ENCODE measurements at regions not wholly inside any gene's neighbourhood (a gene's known extent, or its start where the extent isn't known, plus 50 kb on each side); places are given as distances from the start of the nearest gene placed in this dataset.

DNA sequence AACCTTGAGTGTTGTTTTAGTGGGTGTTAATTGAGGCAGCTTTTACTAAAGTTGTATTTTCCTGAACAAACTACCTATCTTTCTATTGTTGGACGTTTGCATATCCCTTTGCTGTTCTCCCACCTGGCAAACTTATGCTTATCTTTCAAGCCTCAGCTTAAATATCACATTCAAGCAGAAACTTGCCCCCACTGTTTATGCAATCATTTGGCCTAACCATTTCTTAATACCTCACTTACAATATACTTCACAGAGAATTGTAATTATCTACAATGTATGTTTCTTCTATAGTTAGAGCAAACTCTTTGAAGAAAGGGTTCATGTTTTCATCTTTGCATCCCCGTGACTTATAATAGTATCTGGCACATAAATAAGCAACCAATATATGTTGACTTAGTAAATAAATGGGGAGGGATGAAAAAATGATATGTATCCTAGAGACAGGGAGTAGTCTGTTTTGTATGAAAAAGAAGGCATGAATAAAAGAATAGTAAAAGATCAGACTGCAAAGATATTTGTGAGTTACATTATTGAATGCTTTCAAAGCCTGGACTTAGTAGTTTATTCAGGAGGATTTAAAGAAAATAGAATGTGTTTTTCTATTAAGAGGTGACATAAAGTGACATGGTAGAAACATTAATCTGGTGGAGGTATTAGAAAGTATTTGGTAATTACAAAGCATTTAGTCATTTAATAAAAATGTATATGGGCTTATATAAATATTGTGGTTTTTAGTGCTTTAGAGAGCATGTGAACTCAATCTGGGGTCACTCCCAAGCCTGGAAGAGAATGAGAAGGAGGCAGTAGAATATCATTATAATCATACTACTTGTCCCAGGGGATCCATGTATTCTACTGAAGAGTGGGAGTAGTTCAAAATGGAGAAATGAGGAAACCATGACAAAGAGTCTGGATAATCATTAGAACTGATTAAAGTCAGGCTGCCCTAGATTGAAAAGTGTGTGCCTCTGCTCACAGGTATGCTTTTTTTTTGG is 60.0 kb upstream of the DCBLD2 start:
- ATAC-seq (ENCODE audit: poor library complexity): no peak
- POLR2A ChIA-PET: no interaction called here
- no peak for DNase-seq
- no peak for TF ChIP-seq CTCF (IDR thresholded peaks at IDR 0.05)
- Mint-ChIP-seq H3K27me3 (no peaks in the 10 kb centered on the region), H3K27ac (no peak overlapping the region), H3K4me3 (no peak overlapping the region), H3K36me3 (ENCODE audit: low read depth) (no peaks in the 10 kb centered on the region), H3K4me1 (ENCODE audit: low read depth) (no peaks in the 10 kb centered on the region), H3K9me3 (no peaks in the 10 kb centered on the region)
- H3K4me1 ChIP-seq (ENCODE audit: insufficient read depth, low read length): no peaks in the 10 kb centered on the region
- H3K9me3 ChIP-seq (ENCODE audit: control insufficient read depth in 1 of 2, insufficient read depth in 1 of 2, low read length in 2 of 2): no peaks in the 10 kb centered on the region
- H3K4me3 ChIP-seq (ENCODE audit: low read length): no peak overlapping the region
- intact Hi-C loops (cut with DNase I, micrococcal nuclease): no loop called here
- CTCF ChIA-PET: no interaction called here
- no peak overlapping the region for H3K27ac ChIP-seq (ENCODE audit: low read depth in 1 of 2, low read length in 2 of 2)
- no peaks in the 10 kb centered on the region for H3K27me3 ChIP-seq (ENCODE audit: control insufficient read depth in 1 of 2, insufficient read depth in 2 of 2, low read length in 2 of 2)
- H3K36me3 ChIP-seq (ENCODE audit: insufficient read depth, low read length): no peaks in the 10 kb centered on the region

- H3K4me1 Mint-ChIP-seq (ENCODE audit: low read depth): no peaks in the 10 kb centered on the region
- H3K9me3 ChIP-seq (ENCODE audit: control insufficient read depth in 1 of 2, insufficient read depth in 1 of 2, low read length in 2 of 2): no peaks in the 10 kb centered on the region
- no peaks in the 10 kb centered on the region for H3K36me3 ChIP-seq (ENCODE audit: insufficient read depth, low read length)
- DNase-seq: no peak
- no peak overlapping the region for H3K4me3 Mint-ChIP-seq
- H3K4me3 ChIP-seq (ENCODE audit: low read length): no peak overlapping the region
- H3K4me1 ChIP-seq (ENCODE audit: insufficient read depth, low read length): no peaks in the 10 kb centered on the region
- CTCF ChIA-PET: no interaction called here
- intact Hi-C loops (cut with DNase I, micrococcal nuclease): no loop called here
- no peak for ATAC-seq (ENCODE audit: poor library complexity)
- no peaks in the 10 kb centered on the region for H3K36me3 Mint-ChIP-seq (ENCODE audit: low read depth)
- H3K27me3 ChIP-seq (ENCODE audit: control insufficient read depth in 1 of 2, insufficient read depth in 2 of 2, low read length in 2 of 2): no peaks in the 10 kb centered on the region
- H3K27me3 Mint-ChIP-seq: peaks cover 4% of the 10 kb centered on the region
- H3K27ac ChIP-seq (ENCODE audit: low read depth in 1 of 2, low read length in 2 of 2): no peak overlapping the region
- no peak for TF ChIP-seq CTCF (IDR thresholded peaks at IDR 0.05)
- H3K27ac Mint-ChIP-seq: no peak overlapping the region
- POLR2A ChIA-PET: no interaction called here
- H3K9me3 Mint-ChIP-seq: no peaks in the 10 kb centered on the region
Observed at GRCh38 chr3:98957681-98958080, 56.2 kb upstream of the DCBLD2 start.

- ATAC-seq (ENCODE audit: poor library complexity): no peak
- H3K4me3 Mint-ChIP-seq: no peak overlapping the region
- H3K9me3 Mint-ChIP-seq: no peaks in the 10 kb centered on the region
- no peaks in the 10 kb centered on the region for H3K36me3 Mint-ChIP-seq (ENCODE audit: low read depth)
- POLR2A ChIA-PET: no interaction called here
- no peak for TF ChIP-seq CTCF (IDR thresholded peaks at IDR 0.05)
- no peak overlapping the region for H3K27ac Mint-ChIP-seq
- Histone ChIP-seq H3K9me3 (ENCODE audit: control insufficient read depth in 1 of 2, insufficient read depth in 1 of 2, low read length in 2 of 2) (no peaks in the 10 kb centered on the region), H3K4me3 (ENCODE audit: low read length) (no peak overlapping the region), H3K27me3 (ENCODE audit: control insufficient read depth in 1 of 2, insufficient read depth in 2 of 2, low read length in 2 of 2) (no peaks in the 10 kb centered on the region), H3K4me1 (ENCODE audit: insufficient read depth, low read length) (no peaks in the 10 kb centered on the region), H3K36me3 (ENCODE audit: insufficient read depth, low read length) (no peaks in the 10 kb centered on the region), H3K27ac (ENCODE audit: low read depth in 1 of 2, low read length in 2 of 2) (no peak overlapping the region)
- H3K27me3 Mint-ChIP-seq: peaks cover 11% of the 10 kb centered on the region
- no peaks in the 10 kb centered on the region for H3K4me1 Mint-ChIP-seq (ENCODE audit: low read depth)
- CTCF ChIA-PET: no interaction called here
- intact Hi-C loops (cut with DNase I, micrococcal nuclease): no loop called here
- no peak for DNase-seq
Observed at GRCh38 chr3:98956008-98956407, 54.5 kb upstream of the DCBLD2 start.

Data from CD4-positive, alpha-beta T cell (primary cell).